Right renal cortex interstitium (tissue), 3 donors: ENCODE measurements at regions not wholly inside any gene's neighbourhood (a gene's known extent, or its start where the extent isn't known, plus 50 kb on each side); places are given as distances from the start of the nearest gene placed in this dataset.

Experiments used
- DNase-seq, 3 donors: peaks; one replicate each; pipeline ENCODE4 v3.0.0-alpha.2; 2013; ENCODE audit warnings: low read depth in 3 of 3, low spot score in 2 of 3

DNA sequence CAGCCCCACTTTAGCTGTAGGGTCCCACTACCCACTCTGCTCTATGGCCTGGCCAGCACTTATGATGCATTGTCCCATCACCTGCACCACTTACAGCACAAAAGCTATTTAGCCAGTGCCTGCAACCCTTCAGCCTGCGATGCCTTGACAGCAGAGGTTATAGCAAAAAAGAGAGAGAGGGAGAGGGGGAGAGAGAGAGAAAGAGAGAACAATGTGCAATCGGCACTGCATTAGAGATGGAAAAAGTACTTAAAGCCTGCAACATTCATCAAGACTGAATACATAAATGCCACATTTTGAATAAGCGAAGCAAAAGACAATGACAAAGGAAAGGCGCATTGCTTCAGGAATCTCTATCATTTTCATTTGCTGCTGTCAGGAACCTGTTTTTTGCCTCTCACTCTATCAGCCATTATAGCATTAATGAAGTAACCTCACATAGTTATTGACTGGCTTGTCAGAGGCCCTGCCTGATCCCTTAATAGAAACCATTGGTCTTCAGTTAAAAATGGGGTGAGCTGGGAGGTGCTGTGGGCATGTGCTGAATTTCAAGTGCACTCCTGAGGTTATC, 833.1 kb downstream of the BCL11A start:
- no peak for DNase-seq

DNA sequence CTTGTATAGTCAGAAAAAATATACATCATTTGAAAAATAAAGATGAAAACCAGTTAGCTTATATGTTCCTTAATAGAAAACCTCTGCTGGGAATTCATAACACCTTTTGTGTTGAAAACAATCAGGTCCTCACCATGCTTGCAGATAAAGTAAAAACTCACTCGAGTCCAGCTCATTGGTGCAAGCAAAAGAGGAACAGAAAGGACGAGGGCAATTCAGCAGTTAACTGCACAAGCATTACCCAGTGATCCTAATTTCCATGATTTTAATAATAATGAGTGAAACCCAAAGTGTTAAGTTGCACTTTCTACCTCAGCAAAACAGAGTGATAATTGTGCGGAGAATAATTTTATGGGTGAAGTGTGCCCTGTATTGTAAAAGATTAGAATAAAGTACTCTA, 839.9 kb downstream of the BCL11A start:
- DNase-seq, result no peak

DNA sequence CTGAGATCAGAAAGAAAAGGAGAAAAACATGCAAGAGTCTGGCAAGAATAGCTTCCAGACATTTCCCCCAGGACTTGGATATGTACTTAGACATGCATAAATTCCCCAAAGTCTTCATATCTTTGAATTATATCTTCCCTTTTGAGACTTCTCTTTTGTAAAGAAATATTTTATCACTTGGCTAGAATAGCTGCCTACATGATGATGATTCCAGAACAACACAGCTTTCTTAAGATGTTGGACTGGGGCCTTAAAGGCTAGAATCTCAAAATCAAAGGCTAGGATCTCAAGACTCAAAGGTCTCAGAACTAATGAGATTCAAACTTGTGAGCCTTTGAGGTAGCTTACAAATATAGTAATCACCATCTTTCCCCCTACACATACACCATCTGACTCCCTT, 842.3 kb downstream of the BCL11A start:
- no peak for DNase-seq

- DNase-seq, result no peak
Measured at GRCh38 chr2:59706729-59707128, 846.7 kb downstream of the BCL11A start.

DNA sequence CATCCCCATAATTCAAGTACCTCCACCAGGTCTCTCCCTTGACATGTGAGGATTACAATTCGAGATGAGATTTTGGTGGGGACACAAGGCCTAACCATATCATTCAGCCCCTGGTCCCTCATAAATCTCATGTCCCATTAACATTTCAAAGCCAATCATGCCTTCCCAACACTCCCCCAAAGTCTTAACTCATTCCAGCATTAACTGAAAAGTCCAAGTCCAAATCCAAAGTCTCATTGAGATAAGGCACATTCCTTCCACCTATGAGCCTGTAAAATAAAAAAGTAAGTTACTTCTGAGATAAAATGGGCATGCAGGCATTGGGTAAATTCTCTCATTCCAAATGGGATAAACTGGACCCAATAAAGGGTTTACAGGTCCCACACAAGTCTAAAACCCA, 849.7 kb downstream of the BCL11A start:
- no peak for DNase-seq

GRCh38 chr2:59702026-59702425, 851.4 kb downstream of the BCL11A start:
- DNase-seq, result no peak

GRCh38 chr2:59701271-59701994, 852.0 kb downstream of the BCL11A start:
- DNase-seq, result no peak

DNA sequence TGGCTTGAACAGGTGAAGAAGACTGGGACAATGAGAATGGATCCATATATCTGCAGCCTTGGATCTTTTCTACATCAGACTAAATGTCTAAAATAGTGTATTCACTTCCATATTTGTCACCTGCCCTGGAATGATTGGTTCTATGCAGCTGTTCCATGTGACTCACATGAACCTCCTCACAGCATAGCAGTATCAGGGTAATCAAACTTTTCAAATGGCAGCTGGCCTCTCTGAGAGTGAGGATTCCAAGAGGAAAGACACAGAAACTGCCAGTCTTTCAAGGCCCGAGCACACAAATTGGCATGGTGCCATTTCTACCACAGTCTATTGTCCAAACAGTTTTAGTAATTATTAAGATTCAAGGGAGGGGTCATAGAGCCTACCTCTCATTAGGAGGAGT, 859.3 kb downstream of the BCL11A start:
- DNase-seq, result no peak

- DNase-seq, result no peak
Measured at GRCh38 chr2:59693231-59693959, 860.1 kb downstream of the BCL11A start.

DNA sequence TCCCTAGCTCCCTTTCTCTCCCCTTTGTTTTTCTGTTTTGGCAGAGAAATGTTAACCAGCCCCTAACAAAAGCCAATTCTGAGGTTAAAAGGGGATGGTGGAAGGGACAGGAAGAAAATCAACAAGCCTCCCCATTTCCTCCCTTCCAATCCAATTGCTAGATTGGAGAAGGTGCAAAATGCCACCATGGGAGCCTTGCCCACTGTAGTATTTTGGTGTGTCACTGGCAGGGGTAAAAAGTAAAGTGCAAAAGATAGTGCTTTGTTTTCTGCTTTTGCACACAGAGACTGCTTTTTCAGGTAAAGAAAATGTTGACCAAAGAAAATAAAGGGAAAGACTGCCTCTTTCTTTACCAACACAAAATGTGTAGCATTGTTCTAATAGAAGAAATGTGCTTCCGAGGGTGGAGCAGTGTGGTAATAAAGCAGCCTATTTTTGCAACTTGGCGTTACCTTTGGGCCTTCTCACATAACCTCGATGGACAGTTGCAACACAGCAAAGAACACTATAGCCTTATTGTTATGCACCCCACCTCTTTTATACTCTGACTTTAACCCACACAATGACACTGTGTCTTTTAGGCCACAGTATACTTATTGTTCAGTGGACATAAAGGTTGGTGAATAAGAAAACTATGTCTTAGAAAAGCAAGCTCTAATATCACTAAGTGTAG, 861.8 kb downstream of the BCL11A start:
- DNase-seq, result no peak

- no peak for DNase-seq
Measured at GRCh38 chr2:59690849-59691248, 862.6 kb downstream of the BCL11A start.

DNA sequence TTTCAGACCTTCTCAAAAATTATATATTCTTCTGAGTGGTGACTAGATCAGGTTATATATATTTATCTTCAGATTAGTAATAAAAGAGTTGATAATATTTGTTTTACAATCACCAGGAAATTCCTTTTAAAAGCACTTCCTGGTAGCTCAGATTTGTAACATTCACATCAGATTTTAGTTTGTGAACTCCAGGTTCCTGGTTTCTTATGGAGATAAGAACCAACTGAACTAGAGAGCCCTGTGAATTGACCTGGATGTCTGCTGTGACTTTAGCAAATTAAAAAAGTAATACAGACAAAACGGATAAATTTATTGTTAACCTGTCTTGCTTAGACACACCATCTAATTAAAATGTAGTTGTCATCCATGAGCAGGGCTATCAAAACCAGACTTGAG, 868.7 kb downstream of the BCL11A start:
- DNase-seq, result no peak

- DNase-seq, result no peak
Measured at GRCh38 chr2:59684116-59684770, 869.2 kb downstream of the BCL11A start.

DNA sequence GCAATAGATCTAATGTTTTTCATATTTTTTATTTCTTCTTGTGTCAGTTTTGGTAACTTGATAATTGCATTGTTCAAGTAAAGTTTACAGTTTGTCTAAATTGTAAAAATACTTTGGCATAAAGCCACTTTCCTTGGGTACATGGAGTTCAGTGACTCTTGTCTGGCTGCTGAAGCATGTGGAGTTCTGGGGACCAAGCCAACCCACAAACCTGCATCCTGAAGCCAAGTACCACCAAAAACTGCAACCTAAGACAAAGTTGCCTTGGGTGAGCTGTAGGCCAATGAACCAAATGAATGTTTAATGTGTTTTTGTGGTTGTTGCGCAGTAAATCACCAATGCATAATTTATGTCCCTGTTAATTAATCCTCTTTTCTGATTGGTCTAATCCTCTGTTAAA, 872.6 kb downstream of the BCL11A start:
- no peak for DNase-seq

DNA sequence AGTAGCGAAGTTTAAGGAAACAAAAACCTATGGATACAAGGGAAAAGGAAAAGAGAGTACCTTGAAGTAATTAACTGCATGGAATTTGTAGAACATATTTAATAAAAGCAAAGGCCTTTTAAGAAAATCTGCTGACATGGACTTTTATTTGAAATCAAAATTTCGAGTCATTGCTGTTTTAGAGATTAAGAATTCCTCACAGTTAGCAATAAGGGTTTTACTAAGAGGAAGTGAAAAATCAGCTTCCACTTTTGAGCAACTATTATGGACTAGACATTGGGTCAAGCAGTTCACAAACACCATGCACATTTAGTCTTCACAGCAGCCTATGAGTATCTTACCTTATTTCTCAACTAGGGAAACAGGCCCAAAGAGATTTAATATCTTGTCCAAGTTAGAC, 876.3 kb downstream of the BCL11A start:
- no peak for DNase-seq

DNA sequence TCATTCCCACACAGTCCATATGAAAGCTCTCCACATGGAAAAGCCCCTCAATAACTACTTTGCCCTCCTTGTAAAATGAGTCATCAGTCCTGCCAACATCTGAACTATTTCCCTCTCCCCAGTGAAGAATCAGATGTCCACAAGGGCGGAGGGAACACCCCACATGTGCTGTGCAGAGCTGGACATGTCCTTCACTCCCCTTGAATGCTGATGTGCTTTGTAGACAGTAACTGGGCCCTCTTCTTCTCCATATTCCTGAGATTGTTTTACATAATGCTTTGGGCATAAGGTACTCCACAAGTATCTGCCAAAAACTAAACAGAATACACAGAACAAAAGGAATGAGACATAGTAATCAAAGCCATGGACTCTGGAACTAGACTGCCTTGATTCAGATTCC, 879.4 kb downstream of the BCL11A start:
- DNase-seq, result no peak

DNA sequence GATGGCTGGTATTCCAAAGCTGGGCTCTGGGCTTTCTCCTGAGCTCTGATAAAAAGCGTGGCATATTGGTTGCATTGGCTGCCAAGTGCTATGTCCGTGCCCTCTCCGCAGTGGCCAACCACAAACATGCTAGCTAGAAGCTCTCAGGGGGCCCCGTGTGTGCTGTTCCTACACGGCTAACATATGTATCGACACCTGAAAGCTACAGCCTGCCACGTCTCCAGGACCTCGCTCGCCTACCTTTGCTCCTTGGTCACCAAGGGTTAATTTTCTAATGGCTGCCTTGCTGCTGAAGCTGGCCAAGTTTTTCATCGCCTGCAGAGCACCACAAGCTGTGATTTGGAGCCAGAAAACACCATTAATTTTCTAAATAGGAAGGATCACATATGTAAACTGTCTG, 888.4 kb downstream of the BCL11A start:
- no peak for DNase-seq

- DNase-seq, result no peak
Measured at GRCh38 chr2:59662127-59662861, 891.2 kb downstream of the BCL11A start.

- no peak for DNase-seq
Measured at GRCh38 chr2:59660262-59660661, 893.2 kb downstream of the BCL11A start.

GRCh38 chr2:59658906-59659635, 894.4 kb downstream of the BCL11A start:
- DNase-seq, result no peak
